Parathyroid adenoma (tissue), 2 donors: ENCODE measurements at regions not wholly inside any gene's neighbourhood (a gene's known extent, or its start where the extent isn't known, plus 50 kb on each side); places are given as distances from the start of the nearest gene placed in this dataset.

Experiments
- H2AFZ ChIP-seq: fragments of 300-600 bp; sonication (generic); one replicate; pipeline ENCODE4 v1.7.0; 2017; ENCODE audit warnings: antibody characterized with exemption, mild to moderate bottlenecking
- H3K27ac ChIP-seq: fragments of 300-600 bp; sonication (generic); one replicate; pipeline ENCODE4 v1.7.0; 2017
- H3K27me3 ChIP-seq: fragments of 300-600 bp; sonication (generic); one replicate; pipeline ENCODE4 v1.7.0; 2017; ENCODE audit warnings: low read length; ENCODE audit not compliant: control insufficient read depth, insufficient read depth
- H3K36me3 ChIP-seq: fragments of 300-600 bp; sonication (generic); one replicate; pipeline ENCODE4 v1.7.0; 2017; ENCODE audit warnings: low read length; ENCODE audit not compliant: control insufficient read depth, insufficient read depth
- H3K4me1 ChIP-seq: fragments of 300-600 bp; sonication (generic); one replicate; pipeline ENCODE4 v1.7.0; 2017; ENCODE audit warnings: control low read depth
- H3K4me2 ChIP-seq: fragments of 300-600 bp; sonication (generic); one replicate; pipeline ENCODE4 v1.7.0; 2017; ENCODE audit warnings: low read length
- H3K4me3 ChIP-seq: fragments of 300-600 bp; sonication (generic); one replicate; pipeline ENCODE4 v1.7.0; 2017; ENCODE audit warnings: low read depth, low read length
- H3K79me2 ChIP-seq: fragments of 300-600 bp; sonication (generic); one replicate; pipeline ENCODE4 v1.7.0; 2017; ENCODE audit warnings: control low read depth
- H3K9ac ChIP-seq: fragments of 300-600 bp; sonication (generic); one replicate; pipeline ENCODE4 v1.7.0; 2017; ENCODE audit warnings: mild to moderate bottlenecking
- H3K9me3 ChIP-seq: fragments of 300-600 bp; sonication (generic); one replicate; pipeline ENCODE4 v1.7.0; 2017; ENCODE audit warnings: low read length; ENCODE audit not compliant: control insufficient read depth
- CTCF ChIP-seq: fragments of 300-600 bp; sonication (generic); IDR thresholded peaks from one replicate; pipeline ENCODE4 v1.7.0; 2017; ENCODE audit warnings: antibody characterized with exemption, mild to moderate bottlenecking
- donor health status: primary hyperparathyroidism.

GRCh38 chr22:49017482-49018329, 810.0 kb downstream of the BRD1 start:
- no peaks in the 10 kb centered on the region for H3K9me3 ChIP-seq
- TF ChIP-seq CTCF = no peak
- H3K27me3 ChIP-seq = no peaks in the 10 kb centered on the region
- no peak overlapping the region for H3K27ac ChIP-seq
- H3K4me3 ChIP-seq = no peak overlapping the region
- H3K79me2 ChIP-seq = no peaks in the 10 kb centered on the region
- H3K4me1 ChIP-seq = no peaks in the 10 kb centered on the region
- no peak overlapping the region for H3K9ac ChIP-seq
- H2AFZ ChIP-seq = no peak overlapping the region
- no peaks in the 10 kb centered on the region for H3K36me3 ChIP-seq
- H3K4me2 ChIP-seq = no peak overlapping the region

GRCh38 chr22:49016909-49017481, 810.7 kb downstream of the BRD1 start:
- no peak for TF ChIP-seq CTCF
- Histone ChIP-seq H3K9me3 (no peaks in the 10 kb centered on the region), H3K27ac (no peak overlapping the region), H3K27me3 (no peaks in the 10 kb centered on the region), H3K36me3 (no peaks in the 10 kb centered on the region), H3K4me1 (no peaks in the 10 kb centered on the region), H3K4me3 (no peak overlapping the region), H3K79me2 (no peaks in the 10 kb centered on the region), H3K9ac (no peak overlapping the region), H3K4me2 (no peak overlapping the region), H2AFZ (no peak overlapping the region)

GRCh38 chr22:49015993-49016908, 811.4 kb downstream of the BRD1 start:
- Histone ChIP-seq H3K27ac (no peak overlapping the region), H3K9ac (no peak overlapping the region), H3K36me3 (no peaks in the 10 kb centered on the region), H3K79me2 (no peaks in the 10 kb centered on the region), H3K4me3 (no peak overlapping the region), H3K4me1 (no peaks in the 10 kb centered on the region), H3K9me3 (no peaks in the 10 kb centered on the region), H2AFZ (no peak overlapping the region), H3K27me3 (no peaks in the 10 kb centered on the region), H3K4me2 (no peak overlapping the region)
- no peak for TF ChIP-seq CTCF

- H3K27me3 ChIP-seq = no peaks in the 10 kb centered on the region
- no peaks in the 10 kb centered on the region for H3K79me2 ChIP-seq
- H3K27ac ChIP-seq = no peak overlapping the region
- no peak for TF ChIP-seq CTCF
- no peaks in the 10 kb centered on the region for H3K9me3 ChIP-seq
- H3K9ac ChIP-seq = no peak overlapping the region
- H3K4me1 ChIP-seq = no peaks in the 10 kb centered on the region
- no peak overlapping the region for H3K4me2 ChIP-seq
- no peak overlapping the region for H3K4me3 ChIP-seq
- H3K36me3 ChIP-seq = no peaks in the 10 kb centered on the region
- no peak overlapping the region for H2AFZ ChIP-seq
Measured at GRCh38 chr22:49015459-49015858, 812.2 kb downstream of the BRD1 start.
